WTC11 (cell line): ENCODE measurements at regions not wholly inside any gene's neighbourhood (a gene's known extent, or its start where the extent isn't known, plus 50 kb on each side); places are given as distances from the start of the nearest gene placed in this dataset.

Source experiments
- ATAC-seq: fragments of 200-7000 bp; cut with Tn5 transposase; 2 replicates; pipeline ENCODE4 v1.10.0; 2021; ENCODE audit warnings: mild to moderate bottlenecking, moderate library complexity
- CTCF ChIA-PET: fragments of 300-600 bp; sonication (Branson Sonifier 250); formaldehyde crosslinking; loops from one replicate; lab custom pipeline; 2021; ENCODE audit warnings: antibody characterized with exemption; lab: Charles Lee
- POLR2A ChIA-PET: fragments of 350-600 bp; sonication (Branson Sonifier 250); formaldehyde crosslinking; loops from one replicate; lab custom pipeline; 2021; ENCODE audit warnings: antibody characterized with exemption; lab: Charles Lee
- DNase-seq: peaks from one replicate; pipeline ENCODE4 v3.0.0; 2021; ENCODE audit warnings: low spot score
- H3K27ac Mint-ChIP-seq: 2 replicates; pipeline ENCODE4 v1.8.0; 2021; ENCODE audit warnings: mixed read lengths
- H3K27me3 Mint-ChIP-seq: 2 replicates; pipeline ENCODE4 v1.8.0; 2021; ENCODE audit warnings: low read depth, mild to moderate bottlenecking, moderate library complexity, mixed read lengths
- H3K36me3 Mint-ChIP-seq: 2 replicates; pipeline ENCODE4 v1.8.0; 2021; ENCODE audit warnings: mixed read lengths
- H3K4me1 Mint-ChIP-seq: 2 replicates; pipeline ENCODE4 v1.8.0; 2022; ENCODE audit warnings: mixed read lengths
- H3K4me3 Mint-ChIP-seq: 2 replicates; pipeline ENCODE4 v1.8.0; 2021; ENCODE audit warnings: mild to moderate bottlenecking, moderate library complexity, mixed read lengths
- H3K9me3 Mint-ChIP-seq: 2 replicates; pipeline ENCODE4 v1.8.0; 2021; ENCODE audit warnings: mixed read lengths
- CBFB ChIP-seq: sonication (generic); formaldehyde crosslinking; IDR thresholded peaks from 2 replicates; pipeline ENCODE4 v1.8.1; 2022; ENCODE audit warnings: mild to moderate bottlenecking, low read depth, missing genetic modification reagents
- FOXK1 ChIP-seq: sonication (generic); formaldehyde crosslinking; IDR thresholded peaks from 2 replicates; pipeline ENCODE4 v1.8.0; 2022; ENCODE audit warnings: mild to moderate bottlenecking, moderate library complexity, missing genetic modification reagents
- FOXP1 ChIP-seq: sonication (generic); formaldehyde crosslinking; IDR thresholded peaks from 2 replicates; pipeline ENCODE4 v1.8.0; 2022; ENCODE audit warnings: missing genetic modification reagents, mild to moderate bottlenecking, moderate library complexity, borderline replicate concordance
- JAZF1 ChIP-seq: fragments of 250-450 bp; sonication (Bioruptor Pico); IDR thresholded peaks from 2 replicates; pipeline ENCODE4 v1.9.0; 2021; ENCODE audit warnings: moderate library complexity, mild to moderate bottlenecking, inconsistent platforms
- MLX ChIP-seq: sonication (generic); formaldehyde crosslinking; IDR thresholded peaks from 2 replicates; pipeline ENCODE4 v1.8.1; 2023; ENCODE audit warnings: mild to moderate bottlenecking, missing genetic modification reagents, moderate library complexity
- MYBL2 ChIP-seq: sonication (generic); formaldehyde crosslinking; IDR thresholded peaks from 2 replicates; pipeline ENCODE4 v1.8.1; 2023; ENCODE audit warnings: mild to moderate bottlenecking, moderate library complexity, missing genetic modification reagents
- NFE2L1 ChIP-seq: sonication (generic); formaldehyde crosslinking; IDR thresholded peaks from 2 replicates; pipeline ENCODE4 v1.8.1; 2023; ENCODE audit warnings: missing genetic modification reagents
- NFYB ChIP-seq: sonication (generic); formaldehyde crosslinking; conservative IDR thresholded peaks from 2 replicates; pipeline ENCODE4 v1.8.0; 2022; ENCODE audit warnings: low read depth, missing genetic modification reagents
- NR2C2 ChIP-seq: sonication (generic); formaldehyde crosslinking; IDR thresholded peaks from 2 replicates; pipeline ENCODE4 v1.8.0; 2022; ENCODE audit warnings: mild to moderate bottlenecking, missing genetic modification reagents
- PREB ChIP-seq: sonication (generic); formaldehyde crosslinking; IDR thresholded peaks from 2 replicates; pipeline ENCODE4 v1.8.1; 2022; ENCODE audit warnings: mild to moderate bottlenecking, missing genetic modification reagents, moderate library complexity, borderline replicate concordance
- RELA ChIP-seq: sonication (generic); formaldehyde crosslinking; IDR thresholded peaks from 2 replicates; pipeline ENCODE4 v1.8.1; 2022; ENCODE audit warnings: missing genetic modification reagents, mild to moderate bottlenecking, borderline replicate concordance
- SMAD4 ChIP-seq: sonication (generic); formaldehyde crosslinking; IDR thresholded peaks from 2 replicates; pipeline ENCODE4 v1.8.0; 2022; ENCODE audit warnings: mild to moderate bottlenecking, missing genetic modification reagents
- SP1 ChIP-seq: sonication (generic); formaldehyde crosslinking; conservative IDR thresholded peaks from 2 replicates; pipeline ENCODE4 v1.8.1; 2022; ENCODE audit warnings: missing genetic modification reagents
- TEAD1 ChIP-seq: sonication (generic); formaldehyde crosslinking; IDR thresholded peaks from 2 replicates; pipeline ENCODE4 v1.8.0; 2022; ENCODE audit warnings: mild to moderate bottlenecking, missing genetic modification reagents
- TEAD4 ChIP-seq: sonication (generic); formaldehyde crosslinking; IDR thresholded peaks from 2 replicates; pipeline ENCODE4 v1.8.0; 2022; ENCODE audit warnings: mild to moderate bottlenecking, missing genetic modification reagents
- TP53 ChIP-seq: sonication (generic); formaldehyde crosslinking; IDR thresholded peaks from 2 replicates; pipeline ENCODE4 v1.8.1; 2023; ENCODE audit warnings: mild to moderate bottlenecking, missing genetic modification reagents
- ZBTB21 ChIP-seq: sonication (generic); formaldehyde crosslinking; IDR thresholded peaks from 2 replicates; pipeline ENCODE4 v1.8.1; 2023; ENCODE audit warnings: mild to moderate bottlenecking, missing genetic modification reagents, borderline replicate concordance
- ZNF232 ChIP-seq: sonication (generic); formaldehyde crosslinking; IDR thresholded peaks from 2 replicates; pipeline ENCODE4 v1.8.0; 2022; ENCODE audit warnings: mild to moderate bottlenecking, missing genetic modification reagents
- ZNF263 ChIP-seq: sonication (generic); formaldehyde crosslinking; IDR thresholded peaks from 2 replicates; pipeline ENCODE4 v1.8.1; 2022; ENCODE audit warnings: low read depth, mild to moderate bottlenecking, moderate library complexity, missing genetic modification reagents
- ZNF671 ChIP-seq: fragments of 250-450 bp; sonication (Bioruptor Pico); IDR thresholded peaks from 2 replicates; pipeline ENCODE4 v1.8.0; 2021; ENCODE audit warnings: mild to moderate bottlenecking
- TF ChIP-seq, protein P1 (sequence below): sonication (generic); formaldehyde crosslinking; conservative IDR thresholded peaks from 2 replicates; pipeline ENCODE4 v1.8.1; 2023; ENCODE audit warnings: mild to moderate bottlenecking, low read depth, missing genetic modification reagents, moderate library complexity
- TF ChIP-seq, protein P2 (sequence below): sonication (generic); formaldehyde crosslinking; IDR thresholded peaks from 2 replicates; pipeline ENCODE4 v1.8.1; 2023; ENCODE audit warnings: mild to moderate bottlenecking, missing genetic modification reagents, moderate library complexity

GRCh38 chr6:169383265-169383664, 129.6 kb upstream of the THBS2 start:
- ChIA-PET POLR2A (no interaction called here), CTCF (no interaction called here)
- no peak for ATAC-seq
- Mint-ChIP-seq H3K4me3 (no peak overlapping the region), H3K36me3 (peaks cover 3% of the 10 kb centered on the region), H3K9me3 (peaks cover 17% of the 10 kb centered on the region), H3K4me1 (no peaks in the 10 kb centered on the region), H3K27ac (no peak overlapping the region), H3K27me3 (no peaks in the 10 kb centered on the region)
- TF ChIP-seq NFYB (CRISPR knock-in tag), result no peak
- TF ChIP-seq SP1 (CRISPR knock-in tag), result no peak
- TF ChIP-seq SMAD4, result no peak
- TF ChIP-seq, protein P1, sequence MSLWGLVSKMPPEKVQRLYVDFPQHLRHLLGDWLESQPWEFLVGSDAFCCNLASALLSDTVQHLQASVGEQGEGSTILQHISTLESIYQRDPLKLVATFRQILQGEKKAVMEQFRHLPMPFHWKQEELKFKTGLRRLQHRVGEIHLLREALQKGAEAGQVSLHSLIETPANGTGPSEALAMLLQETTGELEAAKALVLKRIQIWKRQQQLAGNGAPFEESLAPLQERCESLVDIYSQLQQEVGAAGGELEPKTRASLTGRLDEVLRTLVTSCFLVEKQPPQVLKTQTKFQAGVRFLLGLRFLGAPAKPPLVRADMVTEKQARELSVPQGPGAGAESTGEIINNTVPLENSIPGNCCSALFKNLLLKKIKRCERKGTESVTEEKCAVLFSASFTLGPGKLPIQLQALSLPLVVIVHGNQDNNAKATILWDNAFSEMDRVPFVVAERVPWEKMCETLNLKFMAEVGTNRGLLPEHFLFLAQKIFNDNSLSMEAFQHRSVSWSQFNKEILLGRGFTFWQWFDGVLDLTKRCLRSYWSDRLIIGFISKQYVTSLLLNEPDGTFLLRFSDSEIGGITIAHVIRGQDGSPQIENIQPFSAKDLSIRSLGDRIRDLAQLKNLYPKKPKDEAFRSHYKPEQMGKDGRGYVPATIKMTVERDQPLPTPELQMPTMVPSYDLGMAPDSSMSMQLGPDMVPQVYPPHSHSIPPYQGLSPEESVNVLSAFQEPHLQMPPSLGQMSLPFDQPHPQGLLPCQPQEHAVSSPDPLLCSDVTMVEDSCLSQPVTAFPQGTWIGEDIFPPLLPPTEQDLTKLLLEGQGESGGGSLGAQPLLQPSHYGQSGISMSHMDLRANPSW (CRISPR knock-in tag), result no peak
- no peak for TF ChIP-seq ZNF263
- no peak for TF ChIP-seq ZBTB21 (CRISPR knock-in tag)
- TF ChIP-seq, protein P2, sequence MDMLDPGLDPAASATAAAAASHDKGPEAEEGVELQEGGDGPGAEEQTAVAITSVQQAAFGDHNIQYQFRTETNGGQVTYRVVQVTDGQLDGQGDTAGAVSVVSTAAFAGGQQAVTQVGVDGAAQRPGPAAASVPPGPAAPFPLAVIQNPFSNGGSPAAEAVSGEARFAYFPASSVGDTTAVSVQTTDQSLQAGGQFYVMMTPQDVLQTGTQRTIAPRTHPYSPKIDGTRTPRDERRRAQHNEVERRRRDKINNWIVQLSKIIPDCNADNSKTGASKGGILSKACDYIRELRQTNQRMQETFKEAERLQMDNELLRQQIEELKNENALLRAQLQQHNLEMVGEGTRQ, result no peak
- TF ChIP-seq RELA, result no peak
- no peak for TF ChIP-seq CBFB (CRISPR knock-in tag)
- no peak for TF ChIP-seq ZNF232 (CRISPR knock-in tag)
- TF ChIP-seq FOXK1 (CRISPR knock-in tag), result no peak
- no peak for DNase-seq

DNA sequence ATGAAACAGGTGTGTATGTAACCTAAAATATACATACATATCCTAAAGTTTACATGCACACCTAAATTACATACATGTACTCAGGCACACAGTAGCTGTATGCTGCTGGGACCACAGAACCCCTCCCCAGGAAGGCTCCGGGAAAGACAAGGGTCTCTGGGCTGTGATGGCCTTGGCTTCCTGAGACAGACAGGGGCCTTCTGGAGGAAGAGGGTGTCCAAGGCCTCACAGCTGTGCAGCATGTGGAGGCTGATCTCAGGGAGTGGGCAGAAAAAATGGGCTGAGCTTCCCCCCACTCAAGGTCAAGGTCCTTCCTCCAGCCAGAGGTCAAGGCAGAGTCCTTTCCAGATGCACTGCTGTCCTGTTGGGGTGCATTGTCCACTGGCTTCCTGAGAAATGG, 129.1 kb upstream of the THBS2 start:
- Mint-ChIP-seq H3K4me3 (no peak overlapping the region), H3K27me3 (no peaks in the 10 kb centered on the region), H3K36me3 (peaks cover 3% of the 10 kb centered on the region)
- POLR2A ChIA-PET, result no interaction called here
- no peak for TF ChIP-seq ZBTB21 (CRISPR knock-in tag)
- TF ChIP-seq FOXP1, result no peak
- no peak for TF ChIP-seq MLX (CRISPR knock-in tag)
- no peak for TF ChIP-seq NFE2L1 (CRISPR knock-in tag)
- no peak for TF ChIP-seq MYBL2 (CRISPR knock-in tag)
- TF ChIP-seq TEAD4, result no peak
- TF ChIP-seq JAZF1, result no peak
- TF ChIP-seq TEAD1 (CRISPR knock-in tag), result no peak
- no peak for TF ChIP-seq PREB (CRISPR knock-in tag)
- no peak for TF ChIP-seq ZNF671 (CRISPR knock-in tag)
- no peak for TF ChIP-seq NR2C2 (CRISPR knock-in tag)
- no peak for TF ChIP-seq TP53
- TF ChIP-seq, all 79 proteins: peak for 0
- no peak for ATAC-seq
- no peak for DNase-seq
- Mint-ChIP-seq H3K27ac (no peak overlapping the region), H3K9me3 (peaks cover 19% of the 10 kb centered on the region), H3K4me1 (no peaks in the 10 kb centered on the region)
- CTCF ChIA-PET, result no interaction called here
